GM06990 (cell line): ENCODE measurements at regions not wholly inside any gene's neighbourhood (a gene's known extent, or its start where the extent isn't known, plus 50 kb on each side); places are given as distances from the start of the nearest gene placed in this dataset.

Source experiments
- DNase-seq: peaks from one replicate; pipeline ENCODE4 v3.0.0-alpha.2; 2011; ENCODE audit not compliant: insufficient read length; ENCODE audit errors: extremely low read depth
- H3K27me3 ChIP-seq: replicated peaks from 2 replicates; pipeline ENCODE4 v1.6.0; 2011; ENCODE audit warnings: low read length; ENCODE audit not compliant: control insufficient read depth, insufficient read depth
- H3K36me3 ChIP-seq: 2 replicates; pipeline ENCODE4 v1.5.1; 2011; ENCODE audit warnings: low read length; ENCODE audit not compliant: control insufficient read depth, insufficient read depth
- H3K4me3 ChIP-seq: replicated peaks from 2 replicates; pipeline ENCODE4 v1.5.1; 2011; ENCODE audit warnings: low read depth, mild to moderate bottlenecking, control low read depth, low read length
- CTCF ChIP-seq: IDR thresholded peaks from 2 replicates; pipeline ENCODE4 v1.5.1; 2011; ENCODE audit warnings: low read length, control low read depth, mild to moderate bottlenecking, inconsistent platforms; ENCODE audit not compliant: insufficient read depth, poor library complexity, severe bottlenecking

- no peak for DNase-seq
- H3K4me3 ChIP-seq = no peak overlapping the region
- no peak for TF ChIP-seq CTCF
- peaks cover 1% of the 10 kb centered on the region; the same call in 1 of the 2 replicates for H3K27me3 ChIP-seq
- H3K36me3 ChIP-seq = no peaks in the 10 kb centered on the region
Measured at GRCh38 chr11:45021001-45021400, 70.3 kb upstream of the TP53I11 start.

- Histone ChIP-seq H3K4me3 (no peak overlapping the region), H3K36me3 (no peaks in the 10 kb centered on the region), H3K27me3 (peaks cover 1% of the 10 kb centered on the region; the same call in 1 of the 2 replicates)
- DNase-seq = no peak
- TF ChIP-seq CTCF = no peak
Measured at GRCh38 chr11:45021692-45022141, 71.0 kb upstream of the TP53I11 start.

- no peak for TF ChIP-seq CTCF
- H3K4me3 ChIP-seq = no peak overlapping the region
- no peaks in the 10 kb centered on the region for H3K36me3 ChIP-seq
- H3K27me3 ChIP-seq = peaks cover 1% of the 10 kb centered on the region; the same call in 1 of the 2 replicates
- no peak for DNase-seq
Measured at GRCh38 chr11:45022294-45023064, 71.8 kb upstream of the TP53I11 start.

- no peak overlapping the region for H3K4me3 ChIP-seq
- H3K27me3 ChIP-seq = peaks cover 3% of the 10 kb centered on the region; the same call in 1 of the 2 replicates
- TF ChIP-seq CTCF = no peak
- H3K36me3 ChIP-seq = no peaks in the 10 kb centered on the region
- no peak for DNase-seq
Measured at GRCh38 chr11:45023065-45023365, 72.3 kb upstream of the TP53I11 start.

- Histone ChIP-seq H3K4me3 (no peak overlapping the region), H3K27me3 (peaks cover 3% of the 10 kb centered on the region; the same call in 1 of the 2 replicates), H3K36me3 (no peaks in the 10 kb centered on the region)
- TF ChIP-seq CTCF = no peak
- DNase-seq = no peak
Measured at GRCh38 chr11:45024316-45024715, 73.6 kb upstream of the TP53I11 start.
